ENCODE measurements at regions not wholly inside any gene's neighbourhood (a gene's known extent, or its start where the extent isn't known, plus 50 kb on each side); places are given as distances from the start of the nearest gene placed in this dataset.

- TF ChIP-seq, protein P1, sequence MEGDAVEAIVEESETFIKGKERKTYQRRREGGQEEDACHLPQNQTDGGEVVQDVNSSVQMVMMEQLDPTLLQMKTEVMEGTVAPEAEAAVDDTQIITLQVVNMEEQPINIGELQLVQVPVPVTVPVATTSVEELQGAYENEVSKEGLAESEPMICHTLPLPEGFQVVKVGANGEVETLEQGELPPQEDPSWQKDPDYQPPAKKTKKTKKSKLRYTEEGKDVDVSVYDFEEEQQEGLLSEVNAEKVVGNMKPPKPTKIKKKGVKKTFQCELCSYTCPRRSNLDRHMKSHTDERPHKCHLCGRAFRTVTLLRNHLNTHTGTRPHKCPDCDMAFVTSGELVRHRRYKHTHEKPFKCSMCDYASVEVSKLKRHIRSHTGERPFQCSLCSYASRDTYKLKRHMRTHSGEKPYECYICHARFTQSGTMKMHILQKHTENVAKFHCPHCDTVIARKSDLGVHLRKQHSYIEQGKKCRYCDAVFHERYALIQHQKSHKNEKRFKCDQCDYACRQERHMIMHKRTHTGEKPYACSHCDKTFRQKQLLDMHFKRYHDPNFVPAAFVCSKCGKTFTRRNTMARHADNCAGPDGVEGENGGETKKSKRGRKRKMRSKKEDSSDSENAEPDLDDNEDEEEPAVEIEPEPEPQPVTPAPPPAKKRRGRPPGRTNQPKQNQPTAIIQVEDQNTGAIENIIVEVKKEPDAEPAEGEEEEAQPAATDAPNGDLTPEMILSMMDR (IDR thresholded peaks at IDR 0.05; ENCODE audit: poor library complexity) = no peak
- TF ChIP-seq EZH2phosphoT487 (IDR thresholded peaks at IDR 0.05; ENCODE audit: low read depth, severe bottlenecking, unreplicated experiment) (no peak), EZH2 (IDR thresholded peaks at IDR 0.05; ENCODE audit: borderline replicate concordance) (no peak)
These were observed 453.9 kb downstream of the PDHA2 start for GRCh38 chr4:96293806-96294205.
